SK-N-SH (cell line): ENCODE measurements at regions not wholly inside any gene's neighbourhood (a gene's known extent, or its start where the extent isn't known, plus 50 kb on each side); places are given as distances from the start of the nearest gene placed in this dataset.

Source experiments
- EP300 ChIP-seq, 2 experiments: IDR thresholded peaks; 2 replicates each; pipeline versions ENCODE4 v1.4.0 to v1.6.1; 2012; ENCODE audit warnings: borderline replicate concordance in 1 of 2, low read depth in 1 of 2, low read length in 1 of 2
- MAX ChIP-seq: IDR thresholded peaks from 2 replicates; pipeline ENCODE4 v1.4.0; 2012; ENCODE audit warnings: low read depth
- NFIC ChIP-seq: IDR thresholded peaks from 2 replicates; pipeline ENCODE4 v1.4.0; 2012; ENCODE audit warnings: borderline replicate concordance
- POLR2AphosphoS5 ChIP-seq: IDR thresholded peaks from 2 replicates; pipeline ENCODE4 v1.6.1; 2012; ENCODE audit warnings: low read depth, low read length
- RAD21 ChIP-seq: IDR thresholded peaks from 2 replicates; pipeline ENCODE4 v1.6.1; 2012; ENCODE audit warnings: mild to moderate bottlenecking, low read length
- RCOR1 ChIP-seq: fragments of 150-350 bp; IDR thresholded peaks from 2 replicates; pipeline ENCODE4 v1.6.1; 2017; ENCODE audit warnings: antibody characterized with exemption, low read length
- SIN3A ChIP-seq: IDR thresholded peaks from 2 replicates; pipeline ENCODE4 v1.6.1; 2012; ENCODE audit warnings: low read depth, mild to moderate bottlenecking, low read length, moderate library complexity, borderline replicate concordance
- SMC3 ChIP-seq: IDR thresholded peaks from 2 replicates; pipeline ENCODE4 v1.6.1; 2012; ENCODE audit warnings: low read depth, low read length, improper control_type of control experiment
- YY1 ChIP-seq: IDR thresholded peaks from 2 replicates; pipeline ENCODE4 v1.4.0; 2012; ENCODE audit warnings: low read depth, mild to moderate bottlenecking
- ZBTB33 ChIP-seq: IDR thresholded peaks from 2 replicates; pipeline ENCODE4 v1.4.0; 2012; ENCODE audit warnings: low read depth, borderline replicate concordance
- TF ChIP-seq, protein P1 (sequence below): fragments of 200-600 bp; sonication (generic); IDR thresholded peaks from 2 replicates; pipeline ENCODE4 v1.6.1; 2017; ENCODE audit warnings: antibody characterized with exemption, mild to moderate bottlenecking, moderate library complexity
- TF ChIP-seq, protein P2 (sequence below): fragments of 150-350 bp; IDR thresholded peaks from 2 replicates; pipeline ENCODE4 v1.6.1; 2017; ENCODE audit warnings: antibody characterized with exemption, low read length, low read depth, borderline replicate concordance

GRCh38 chr4:4961936-4962335 lies 57.3 kb downstream of the CYTL1 start:
- TF ChIP-seq SIN3A = no peak
- TF ChIP-seq POLR2AphosphoS5 = no peak
- TF ChIP-seq RCOR1 = no peak
- TF ChIP-seq, protein P1, sequence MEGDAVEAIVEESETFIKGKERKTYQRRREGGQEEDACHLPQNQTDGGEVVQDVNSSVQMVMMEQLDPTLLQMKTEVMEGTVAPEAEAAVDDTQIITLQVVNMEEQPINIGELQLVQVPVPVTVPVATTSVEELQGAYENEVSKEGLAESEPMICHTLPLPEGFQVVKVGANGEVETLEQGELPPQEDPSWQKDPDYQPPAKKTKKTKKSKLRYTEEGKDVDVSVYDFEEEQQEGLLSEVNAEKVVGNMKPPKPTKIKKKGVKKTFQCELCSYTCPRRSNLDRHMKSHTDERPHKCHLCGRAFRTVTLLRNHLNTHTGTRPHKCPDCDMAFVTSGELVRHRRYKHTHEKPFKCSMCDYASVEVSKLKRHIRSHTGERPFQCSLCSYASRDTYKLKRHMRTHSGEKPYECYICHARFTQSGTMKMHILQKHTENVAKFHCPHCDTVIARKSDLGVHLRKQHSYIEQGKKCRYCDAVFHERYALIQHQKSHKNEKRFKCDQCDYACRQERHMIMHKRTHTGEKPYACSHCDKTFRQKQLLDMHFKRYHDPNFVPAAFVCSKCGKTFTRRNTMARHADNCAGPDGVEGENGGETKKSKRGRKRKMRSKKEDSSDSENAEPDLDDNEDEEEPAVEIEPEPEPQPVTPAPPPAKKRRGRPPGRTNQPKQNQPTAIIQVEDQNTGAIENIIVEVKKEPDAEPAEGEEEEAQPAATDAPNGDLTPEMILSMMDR = no peak
- no peak for TF ChIP-seq NFIC
- TF ChIP-seq RAD21 = no peak
- TF ChIP-seq SMC3 = no peak
- TF ChIP-seq, protein P2, sequence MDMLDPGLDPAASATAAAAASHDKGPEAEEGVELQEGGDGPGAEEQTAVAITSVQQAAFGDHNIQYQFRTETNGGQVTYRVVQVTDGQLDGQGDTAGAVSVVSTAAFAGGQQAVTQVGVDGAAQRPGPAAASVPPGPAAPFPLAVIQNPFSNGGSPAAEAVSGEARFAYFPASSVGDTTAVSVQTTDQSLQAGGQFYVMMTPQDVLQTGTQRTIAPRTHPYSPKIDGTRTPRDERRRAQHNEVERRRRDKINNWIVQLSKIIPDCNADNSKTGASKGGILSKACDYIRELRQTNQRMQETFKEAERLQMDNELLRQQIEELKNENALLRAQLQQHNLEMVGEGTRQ = no peak
- TF ChIP-seq EP300 (IDR thresholded peaks at IDR 0.05; ENCODE audit: borderline replicate concordance in 1 of 2, low read depth in 1 of 2, low read length in 1 of 2) = no peak
- no peak for TF ChIP-seq YY1
- no peak for TF ChIP-seq ZBTB33
- no peak for TF ChIP-seq MAX
